ENCODE measurements at regions not wholly inside any gene's neighbourhood (a gene's known extent, or its start where the extent isn't known, plus 50 kb on each side); places are given as distances from the start of the nearest gene placed in this dataset.
"Not testable (repeated sequence)": the region's sequence is repeated elsewhere in the genome, so short reads cannot be mapped to it uniquely, and the experiment has no call there.

- TF ChIP-seq CTCF (IDR thresholded peaks at IDR 0.05; ENCODE audit: insufficient read depth, low read length, poor library complexity, severe bottlenecking), result no peak
- no peaks in the 10 kb centered on the region for H3K36me3 ChIP-seq (ENCODE audit: control insufficient read depth, insufficient read depth, low read length)
- DNase-seq (ENCODE audit: extremely low read depth, insufficient read length), result no peak
- no peaks in the 10 kb centered on the region for H3K27me3 ChIP-seq (replicated peaks; ENCODE audit: control insufficient read depth, insufficient read depth, low read length)
- no peak overlapping the region for H3K4me3 ChIP-seq (replicated peaks; ENCODE audit: low read depth, low read length)
Observed at GRCh38 chr2:190005513-190005912, 57.0 kb downstream of the MSTN start.

GRCh38 chr2:189999661-190000060 is 62.9 kb downstream of the MSTN start:
- no peak for TF ChIP-seq CTCF (IDR thresholded peaks at IDR 0.05; ENCODE audit: insufficient read depth, low read length, poor library complexity, severe bottlenecking)
- Histone ChIP-seq H3K27me3 (replicated peaks; ENCODE audit: control insufficient read depth, insufficient read depth, low read length) (no peaks in the 10 kb centered on the region), H3K36me3 (ENCODE audit: control insufficient read depth, insufficient read depth, low read length) (no peaks in the 10 kb centered on the region), H3K4me3 (replicated peaks; ENCODE audit: low read depth, low read length) (no peak overlapping the region)
- no peak for DNase-seq (ENCODE audit: extremely low read depth, insufficient read length)

GRCh38 chr2:189998665-189999064 is 63.9 kb downstream of the MSTN start:
- not testable (repeated sequence) for DNase-seq (ENCODE audit: extremely low read depth, insufficient read length); H3K4me3 ChIP-seq (replicated peaks; ENCODE audit: low read depth, low read length); H3K27me3 ChIP-seq (replicated peaks; ENCODE audit: control insufficient read depth, insufficient read depth, low read length); H3K36me3 ChIP-seq (ENCODE audit: control insufficient read depth, insufficient read depth, low read length)

GRCh38 chr2:189997016-189997415 is 65.5 kb downstream of the MSTN start:
- Histone ChIP-seq H3K4me3 (replicated peaks; ENCODE audit: low read depth, low read length) (no peak overlapping the region), H3K27me3 (replicated peaks; ENCODE audit: control insufficient read depth, insufficient read depth, low read length) (no peaks in the 10 kb centered on the region), H3K36me3 (ENCODE audit: control insufficient read depth, insufficient read depth, low read length) (no peaks in the 10 kb centered on the region)
- no peak for DNase-seq (ENCODE audit: extremely low read depth, insufficient read length)
- no peak for TF ChIP-seq CTCF (IDR thresholded peaks at IDR 0.05; ENCODE audit: insufficient read depth, low read length, poor library complexity, severe bottlenecking)

GRCh38 chr2:189995679-189996078 is 66.8 kb downstream of the MSTN start:
- DNase-seq (ENCODE audit: extremely low read depth, insufficient read length), result no peak
- no peak overlapping the region for H3K4me3 ChIP-seq (replicated peaks; ENCODE audit: low read depth, low read length)
- H3K36me3 ChIP-seq (ENCODE audit: control insufficient read depth, insufficient read depth, low read length), result no peaks in the 10 kb centered on the region
- no peak for TF ChIP-seq CTCF (IDR thresholded peaks at IDR 0.05; ENCODE audit: insufficient read depth, low read length, poor library complexity, severe bottlenecking)
- H3K27me3 ChIP-seq (replicated peaks; ENCODE audit: control insufficient read depth, insufficient read depth, low read length), result no peaks in the 10 kb centered on the region

GRCh38 chr2:189982780-189983394 is 79.6 kb downstream of the MSTN start:
- Histone ChIP-seq H3K36me3 (ENCODE audit: control insufficient read depth, insufficient read depth, low read length) (no peaks in the 10 kb centered on the region), H3K4me3 (replicated peaks; ENCODE audit: low read depth, low read length) (no peak overlapping the region), H3K27me3 (replicated peaks; ENCODE audit: control insufficient read depth, insufficient read depth, low read length) (no peaks in the 10 kb centered on the region)
- peak; percentile 39 for TF ChIP-seq CTCF (IDR thresholded peaks at IDR 0.05; ENCODE audit: insufficient read depth, low read length, poor library complexity, severe bottlenecking)
- DNase-seq (ENCODE audit: extremely low read depth, insufficient read length), result no peak
